ENCODE measurements at regions not wholly inside any gene's neighbourhood (a gene's known extent, or its start where the extent isn't known, plus 50 kb on each side); places are given as distances from the start of the nearest gene placed in this dataset.

GRCh38 chr13:102993348-102993747, 72.9 kb downstream of the SLC10A2 start:
- no peak for DNase-seq (ENCODE audit: extremely low read depth, insufficient read length)
- Histone ChIP-seq H3K27me3 (replicated peaks; ENCODE audit: control insufficient read depth, insufficient read depth, low read length) (no peaks in the 10 kb centered on the region), H3K4me3 (replicated peaks; ENCODE audit: low read depth, low read length) (no peak overlapping the region), H3K36me3 (ENCODE audit: control insufficient read depth, insufficient read depth, low read length) (no peaks in the 10 kb centered on the region)
- no peak for TF ChIP-seq CTCF (IDR thresholded peaks at IDR 0.05; ENCODE audit: insufficient read depth, low read length, poor library complexity, severe bottlenecking)

GRCh38 chr13:102984210-102984609, 82.0 kb downstream of the SLC10A2 start:
- TF ChIP-seq CTCF (IDR thresholded peaks at IDR 0.05; ENCODE audit: insufficient read depth, low read length, poor library complexity, severe bottlenecking): no peak
- H3K36me3 ChIP-seq (ENCODE audit: control insufficient read depth, insufficient read depth, low read length): no peaks in the 10 kb centered on the region
- no peak for DNase-seq (ENCODE audit: extremely low read depth, insufficient read length)
- no peaks in the 10 kb centered on the region for H3K27me3 ChIP-seq (replicated peaks; ENCODE audit: control insufficient read depth, insufficient read depth, low read length)
- no peak overlapping the region for H3K4me3 ChIP-seq (replicated peaks; ENCODE audit: low read depth, low read length)

GRCh38 chr13:102983496-102983895, 82.7 kb downstream of the SLC10A2 start:
- no peak for DNase-seq (ENCODE audit: extremely low read depth, insufficient read length)
- H3K27me3 ChIP-seq (replicated peaks; ENCODE audit: control insufficient read depth, insufficient read depth, low read length): no peaks in the 10 kb centered on the region
- TF ChIP-seq CTCF (IDR thresholded peaks at IDR 0.05; ENCODE audit: insufficient read depth, low read length, poor library complexity, severe bottlenecking): no peak
- H3K36me3 ChIP-seq (ENCODE audit: control insufficient read depth, insufficient read depth, low read length): no peaks in the 10 kb centered on the region
- no peak overlapping the region for H3K4me3 ChIP-seq (replicated peaks; ENCODE audit: low read depth, low read length)

GRCh38 chr13:102980331-102980982, 85.8 kb downstream of the SLC10A2 start:
- H3K27me3 ChIP-seq (replicated peaks; ENCODE audit: control insufficient read depth, insufficient read depth, low read length): no peaks in the 10 kb centered on the region
- no peak for TF ChIP-seq CTCF (IDR thresholded peaks at IDR 0.05; ENCODE audit: insufficient read depth, low read length, poor library complexity, severe bottlenecking)
- H3K36me3 ChIP-seq (ENCODE audit: control insufficient read depth, insufficient read depth, low read length): no peaks in the 10 kb centered on the region
- no peak overlapping the region for H3K4me3 ChIP-seq (replicated peaks; ENCODE audit: low read depth, low read length)
- no peak for DNase-seq (ENCODE audit: extremely low read depth, insufficient read length)

- no peaks in the 10 kb centered on the region for H3K36me3 ChIP-seq (ENCODE audit: control insufficient read depth, insufficient read depth, low read length)
- TF ChIP-seq CTCF (IDR thresholded peaks at IDR 0.05; ENCODE audit: insufficient read depth, low read length, poor library complexity, severe bottlenecking): no peak
- no peaks in the 10 kb centered on the region for H3K27me3 ChIP-seq (replicated peaks; ENCODE audit: control insufficient read depth, insufficient read depth, low read length)
- DNase-seq (ENCODE audit: extremely low read depth, insufficient read length): no peak
- no peak overlapping the region for H3K4me3 ChIP-seq (replicated peaks; ENCODE audit: low read depth, low read length)
Measured at GRCh38 chr13:102978168-102978567, 88.0 kb downstream of the SLC10A2 start.

GRCh38 chr13:102977471-102977870, 88.7 kb downstream of the SLC10A2 start:
- no peak for TF ChIP-seq CTCF (IDR thresholded peaks at IDR 0.05; ENCODE audit: insufficient read depth, low read length, poor library complexity, severe bottlenecking)
- no peak overlapping the region for H3K4me3 ChIP-seq (replicated peaks; ENCODE audit: low read depth, low read length)
- no peaks in the 10 kb centered on the region for H3K36me3 ChIP-seq (ENCODE audit: control insufficient read depth, insufficient read depth, low read length)
- H3K27me3 ChIP-seq (replicated peaks; ENCODE audit: control insufficient read depth, insufficient read depth, low read length): no peaks in the 10 kb centered on the region
- DNase-seq (ENCODE audit: extremely low read depth, insufficient read length): no peak
